PC-9 (cell line): ENCODE measurements at regions not wholly inside any gene's neighbourhood (a gene's known extent, or its start where the extent isn't known, plus 50 kb on each side); places are given as distances from the start of the nearest gene placed in this dataset.

Source experiments
- EZH2 ChIP-seq: fragments of 200-600 bp; sonication (generic); IDR thresholded peaks from 2 replicates; pipeline ENCODE4 v1.8.0; 2017; ENCODE audit warnings: antibody characterized with exemption, low read depth
- TF ChIP-seq, protein P1 (sequence below): fragments of 200-600 bp; sonication (generic); conservative IDR thresholded peaks from 2 replicates; pipeline ENCODE4 v1.6.1; 2017; ENCODE audit warnings: mixed run types, antibody characterized with exemption, mild to moderate bottlenecking, moderate library complexity

DNA sequence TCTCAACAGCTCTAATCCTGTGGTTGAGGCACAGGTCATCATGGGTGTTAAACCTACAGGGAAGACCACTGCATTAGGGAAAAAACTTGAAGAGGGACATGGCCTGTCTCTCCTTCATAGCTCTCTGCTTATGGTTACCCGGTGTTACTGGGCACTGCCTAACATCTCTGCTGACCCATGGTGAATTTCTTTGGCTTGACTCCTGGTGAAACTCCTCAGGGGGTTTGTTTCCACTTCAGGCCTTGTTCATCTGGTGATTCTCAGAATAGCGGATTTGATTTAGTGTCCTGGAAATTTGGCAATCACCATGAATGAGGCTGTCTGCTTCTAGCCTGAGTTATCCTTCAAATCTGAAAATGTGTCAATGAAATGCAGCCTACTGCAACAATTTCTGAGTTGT is 114.4 kb downstream of the ZNF518B start:
- TF ChIP-seq, protein P1, sequence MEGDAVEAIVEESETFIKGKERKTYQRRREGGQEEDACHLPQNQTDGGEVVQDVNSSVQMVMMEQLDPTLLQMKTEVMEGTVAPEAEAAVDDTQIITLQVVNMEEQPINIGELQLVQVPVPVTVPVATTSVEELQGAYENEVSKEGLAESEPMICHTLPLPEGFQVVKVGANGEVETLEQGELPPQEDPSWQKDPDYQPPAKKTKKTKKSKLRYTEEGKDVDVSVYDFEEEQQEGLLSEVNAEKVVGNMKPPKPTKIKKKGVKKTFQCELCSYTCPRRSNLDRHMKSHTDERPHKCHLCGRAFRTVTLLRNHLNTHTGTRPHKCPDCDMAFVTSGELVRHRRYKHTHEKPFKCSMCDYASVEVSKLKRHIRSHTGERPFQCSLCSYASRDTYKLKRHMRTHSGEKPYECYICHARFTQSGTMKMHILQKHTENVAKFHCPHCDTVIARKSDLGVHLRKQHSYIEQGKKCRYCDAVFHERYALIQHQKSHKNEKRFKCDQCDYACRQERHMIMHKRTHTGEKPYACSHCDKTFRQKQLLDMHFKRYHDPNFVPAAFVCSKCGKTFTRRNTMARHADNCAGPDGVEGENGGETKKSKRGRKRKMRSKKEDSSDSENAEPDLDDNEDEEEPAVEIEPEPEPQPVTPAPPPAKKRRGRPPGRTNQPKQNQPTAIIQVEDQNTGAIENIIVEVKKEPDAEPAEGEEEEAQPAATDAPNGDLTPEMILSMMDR = no peak
- TF ChIP-seq EZH2 = no peak
